ENCODE measurements at regions not wholly inside any gene's neighbourhood (a gene's known extent, or its start where the extent isn't known, plus 50 kb on each side); places are given as distances from the start of the nearest gene placed in this dataset.

DNA sequence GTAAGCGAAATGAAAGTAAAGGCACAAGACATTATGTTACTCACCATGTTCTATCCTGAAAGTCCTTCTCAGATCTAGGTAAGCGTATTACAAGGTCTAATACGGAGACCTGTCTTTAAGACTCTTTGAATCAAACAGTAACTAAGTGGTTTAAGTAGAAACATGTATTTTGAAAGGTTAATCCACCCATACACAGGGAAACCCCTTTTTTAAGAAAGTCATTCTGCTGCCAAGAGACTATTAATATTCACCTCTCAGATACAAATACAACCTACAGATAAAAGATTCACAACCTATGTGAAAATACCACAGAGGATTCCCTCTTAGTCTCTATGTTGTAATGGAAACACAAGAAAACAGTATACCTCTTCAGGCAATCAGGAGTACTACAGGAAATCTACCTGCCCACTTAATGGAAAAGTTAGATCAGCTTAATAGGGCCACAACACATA lies 63.2 kb upstream of the TNIP3 start:
- TF ChIP-seq, protein P1, sequence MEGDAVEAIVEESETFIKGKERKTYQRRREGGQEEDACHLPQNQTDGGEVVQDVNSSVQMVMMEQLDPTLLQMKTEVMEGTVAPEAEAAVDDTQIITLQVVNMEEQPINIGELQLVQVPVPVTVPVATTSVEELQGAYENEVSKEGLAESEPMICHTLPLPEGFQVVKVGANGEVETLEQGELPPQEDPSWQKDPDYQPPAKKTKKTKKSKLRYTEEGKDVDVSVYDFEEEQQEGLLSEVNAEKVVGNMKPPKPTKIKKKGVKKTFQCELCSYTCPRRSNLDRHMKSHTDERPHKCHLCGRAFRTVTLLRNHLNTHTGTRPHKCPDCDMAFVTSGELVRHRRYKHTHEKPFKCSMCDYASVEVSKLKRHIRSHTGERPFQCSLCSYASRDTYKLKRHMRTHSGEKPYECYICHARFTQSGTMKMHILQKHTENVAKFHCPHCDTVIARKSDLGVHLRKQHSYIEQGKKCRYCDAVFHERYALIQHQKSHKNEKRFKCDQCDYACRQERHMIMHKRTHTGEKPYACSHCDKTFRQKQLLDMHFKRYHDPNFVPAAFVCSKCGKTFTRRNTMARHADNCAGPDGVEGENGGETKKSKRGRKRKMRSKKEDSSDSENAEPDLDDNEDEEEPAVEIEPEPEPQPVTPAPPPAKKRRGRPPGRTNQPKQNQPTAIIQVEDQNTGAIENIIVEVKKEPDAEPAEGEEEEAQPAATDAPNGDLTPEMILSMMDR (IDR thresholded peaks at IDR 0.05 in 4 of 5, conservative IDR thresholded peaks at IDR 0.05 in 1 of 5) = no peak
- no peak for TF ChIP-seq POLR2A (IDR thresholded peaks at IDR 0.05)

Data from gastrocnemius medialis (tissue), 4 donors.